ENCODE measurements at regions not wholly inside any gene's neighbourhood (a gene's known extent, or its start where the extent isn't known, plus 50 kb on each side); places are given as distances from the start of the nearest gene placed in this dataset.

GRCh38 chr12:22899184-22899583 is 274.2 kb downstream of the ETNK1 start:
- DNase-seq (ENCODE audit: low spot score) (no peak), FAIRE-seq (no peak)

GRCh38 chr12:22900401-22900800 is 275.4 kb downstream of the ETNK1 start:
- DNase-seq (ENCODE audit: low spot score) (no peak), FAIRE-seq (no peak)

DNA sequence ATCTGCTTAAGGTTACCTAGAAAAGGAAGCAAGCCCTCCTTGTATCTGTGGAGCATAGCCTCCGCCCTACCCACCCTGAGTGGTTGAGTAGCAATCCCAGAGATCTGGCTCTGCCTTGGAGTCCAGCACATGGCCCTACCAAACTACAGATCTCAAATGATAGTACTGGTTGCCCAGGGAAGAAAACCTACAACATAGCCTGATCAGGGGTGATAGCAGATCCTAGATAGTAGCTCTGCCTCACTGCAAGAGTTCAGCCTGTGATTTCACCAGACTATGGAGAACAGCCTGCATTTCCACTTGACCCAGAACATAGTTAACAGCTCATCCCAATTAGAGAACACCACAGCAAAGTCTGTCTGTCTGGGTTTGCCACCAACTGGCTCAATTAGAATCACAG is 279.5 kb downstream of the ETNK1 start:
- DNase-seq (ENCODE audit: low spot score) (no peak), FAIRE-seq (no peak)

DNA sequence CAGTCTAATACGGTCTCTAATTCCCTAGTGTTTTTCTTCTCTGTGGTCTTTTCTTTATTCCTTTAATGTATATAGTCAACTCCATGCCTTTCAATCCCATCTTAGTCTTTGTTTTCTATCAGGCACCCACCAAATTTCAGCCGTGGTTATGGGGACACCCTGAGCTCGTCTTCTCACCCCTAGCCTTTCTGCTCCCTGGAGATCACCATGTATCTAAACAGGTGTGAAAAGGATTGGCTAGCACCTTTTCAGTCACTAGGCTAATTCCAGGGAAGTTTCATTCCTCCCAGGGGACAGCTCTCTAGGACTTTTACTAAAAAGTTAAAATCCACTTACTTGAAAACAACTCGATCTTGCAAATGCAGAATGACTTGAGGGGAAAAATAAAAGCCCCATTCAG is 291.3 kb downstream of the ETNK1 start:
- FAIRE-seq: no peak

DNA sequence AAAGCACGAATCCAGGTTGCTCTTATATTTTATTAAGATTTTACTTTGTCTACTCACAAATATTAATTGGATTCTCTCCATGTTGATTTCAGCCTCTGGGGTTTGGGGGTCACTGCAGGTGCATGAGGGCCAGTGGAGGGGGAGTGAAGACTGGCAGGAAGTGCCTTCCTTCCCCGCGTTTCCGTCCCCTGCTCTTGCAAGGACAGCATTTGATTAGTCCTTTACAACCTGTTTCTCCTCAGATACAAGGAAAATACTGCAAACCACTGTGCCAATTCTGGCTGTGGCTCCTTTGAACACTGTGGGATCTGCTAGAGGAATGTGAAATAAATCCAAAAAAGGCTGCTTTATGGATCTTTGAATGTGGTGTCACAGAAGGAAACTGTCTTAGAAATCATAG is 291.8 kb downstream of the ETNK1 start:
- DNase-seq (ENCODE audit: low spot score): no peak
- no peak for FAIRE-seq

More for the DNA sequence above, 291.3 kb downstream of the ETNK1 start:
- DNase-seq (ENCODE audit: low spot score): no peak

- FAIRE-seq (no peak), DNase-seq (ENCODE audit: low spot score) (no peak)
Observed at GRCh38 chr12:22919883-22920282, 294.9 kb downstream of the ETNK1 start.

DNA sequence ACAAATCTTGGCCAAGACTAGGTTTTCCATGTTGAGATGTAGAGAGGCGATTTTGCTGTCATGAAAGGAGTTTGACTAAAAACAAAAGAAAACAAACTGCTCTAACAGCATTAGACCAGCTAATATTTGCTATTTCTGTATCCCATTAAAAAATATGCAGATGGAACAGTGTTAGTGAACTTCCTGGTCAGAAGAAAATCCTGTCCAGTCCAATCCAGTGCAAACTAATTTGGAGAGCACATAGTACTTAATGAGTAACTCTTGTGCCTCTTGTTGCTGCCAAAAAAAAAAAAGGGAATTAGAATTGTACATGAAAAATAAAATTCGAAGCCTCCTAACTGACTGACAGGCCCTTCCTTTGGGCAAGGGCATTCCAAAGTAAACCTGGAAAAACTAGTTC is 298.8 kb downstream of the ETNK1 start:
- FAIRE-seq (no peak), DNase-seq (ENCODE audit: low spot score) (no peak)

- DNase-seq (ENCODE audit: low spot score) (no peak), FAIRE-seq (no peak)
Observed at GRCh38 chr12:22924391-22924790, 299.4 kb downstream of the ETNK1 start.

DNA sequence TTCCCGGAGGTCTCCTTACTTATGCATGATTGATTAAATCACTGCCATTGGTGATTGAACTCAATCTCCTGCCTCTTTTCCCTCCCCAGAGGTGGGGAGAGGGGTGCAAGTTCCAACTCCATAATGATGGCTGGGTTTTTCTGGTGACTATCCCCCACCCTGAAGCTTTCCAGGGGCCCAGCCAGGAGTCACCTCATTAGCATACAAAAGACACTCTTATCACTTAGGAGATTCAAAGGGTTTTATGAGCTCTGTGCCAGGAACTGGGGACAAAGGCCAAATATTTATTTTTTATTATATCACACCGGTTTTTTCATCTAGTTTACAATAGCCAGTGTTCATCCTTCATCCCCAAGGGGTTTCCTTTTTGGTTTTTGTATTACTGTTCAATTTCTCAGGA is 300.7 kb downstream of the ETNK1 start:
- DNase-seq (ENCODE audit: low spot score) (no peak), FAIRE-seq (no peak)

DNA sequence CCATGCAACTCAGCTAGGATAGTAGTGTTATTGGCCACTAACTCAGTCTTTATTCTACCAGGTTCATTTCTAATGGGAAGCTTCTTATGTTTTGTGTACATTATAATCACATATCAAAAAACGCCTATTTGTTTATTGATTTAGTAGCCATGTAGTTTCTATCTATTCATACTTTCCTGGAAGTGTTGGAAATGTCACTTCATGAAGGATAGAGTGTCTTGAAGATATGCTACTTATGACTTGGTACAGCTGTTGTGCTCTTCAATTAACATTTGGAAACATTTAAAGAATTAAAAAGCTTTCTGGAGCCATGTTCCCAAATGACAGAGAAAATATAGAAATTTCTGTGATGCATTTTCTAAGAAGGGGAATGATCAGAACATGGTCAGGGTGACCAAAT is 307.5 kb downstream of the ETNK1 start:
- FAIRE-seq: no peak
- DNase-seq (ENCODE audit: low spot score): no peak

DNA sequence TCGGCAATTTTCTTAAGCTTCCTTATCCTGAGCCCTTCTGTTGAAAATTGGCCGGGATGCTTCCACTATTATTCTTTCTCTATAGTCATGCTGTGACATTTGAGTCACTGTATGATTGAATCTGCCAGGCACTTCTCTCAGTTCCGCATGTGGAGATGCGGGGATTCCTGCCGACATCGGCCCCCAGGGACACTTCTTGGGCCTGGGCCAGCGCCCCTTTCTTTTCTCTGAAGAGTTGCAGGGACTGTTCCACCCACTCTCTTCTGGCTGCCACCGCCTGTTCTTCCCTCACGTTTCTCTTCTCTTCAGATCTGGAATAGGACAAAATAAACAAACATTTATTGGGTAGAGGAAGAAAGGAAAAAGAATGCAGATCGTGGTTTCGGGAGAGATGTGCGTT is 310.1 kb downstream of the ETNK1 start:
- DNase-seq (ENCODE audit: low spot score): no peak
- FAIRE-seq: no peak

DNA sequence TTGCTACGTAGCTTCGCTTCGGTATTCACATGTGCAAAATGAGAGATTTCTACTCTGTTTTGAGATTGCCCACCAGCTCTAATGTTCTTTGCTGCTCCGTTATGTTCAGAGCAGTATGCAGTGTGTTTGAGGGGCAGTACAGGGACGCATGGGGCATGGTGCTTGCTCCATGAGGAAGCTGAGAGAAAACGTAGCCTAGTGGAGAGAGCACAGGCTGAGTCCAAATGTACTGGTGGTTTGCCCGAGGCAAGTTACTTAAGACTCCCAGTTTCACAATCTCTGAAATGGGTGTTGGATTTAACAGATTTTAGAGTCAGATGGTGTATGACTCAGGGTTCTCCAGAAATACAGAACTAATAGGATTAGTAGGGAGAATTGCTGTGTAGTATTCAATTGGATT is 310.5 kb downstream of the ETNK1 start:
- FAIRE-seq (no peak), DNase-seq (ENCODE audit: low spot score) (no peak)

- FAIRE-seq (no peak), DNase-seq (ENCODE audit: low spot score) (no peak)
Observed at GRCh38 chr12:22938323-22938722, 313.4 kb downstream of the ETNK1 start.

- FAIRE-seq: no peak
Observed at GRCh38 chr12:22951206-22951605, 326.2 kb downstream of the ETNK1 start.

DNA sequence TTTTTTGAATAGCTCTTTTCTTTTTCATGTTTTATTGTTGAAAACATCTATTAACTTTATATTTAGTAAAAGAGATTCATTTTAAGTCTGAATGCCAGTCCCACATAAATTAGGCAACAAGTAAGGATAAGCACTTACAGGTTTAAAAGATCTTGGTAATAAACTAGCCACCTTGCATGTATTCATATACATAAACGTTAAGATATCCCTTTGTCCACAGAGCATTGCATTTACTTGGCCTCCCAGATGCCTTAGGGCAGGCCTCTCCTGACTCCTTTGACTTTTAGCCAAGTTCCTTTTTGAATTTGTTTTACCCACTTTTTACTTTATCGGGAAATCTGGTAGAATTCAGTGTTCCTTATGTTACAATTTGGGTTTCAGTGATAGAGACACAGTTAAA is 331.7 kb downstream of the ETNK1 start:
- FAIRE-seq (no peak), DNase-seq (ENCODE audit: low spot score) (no peak)

More at GRCh38 chr12:22951206-22951605, 326.2 kb downstream of the ETNK1 start:
- no peak for DNase-seq (ENCODE audit: low spot score)

DNA sequence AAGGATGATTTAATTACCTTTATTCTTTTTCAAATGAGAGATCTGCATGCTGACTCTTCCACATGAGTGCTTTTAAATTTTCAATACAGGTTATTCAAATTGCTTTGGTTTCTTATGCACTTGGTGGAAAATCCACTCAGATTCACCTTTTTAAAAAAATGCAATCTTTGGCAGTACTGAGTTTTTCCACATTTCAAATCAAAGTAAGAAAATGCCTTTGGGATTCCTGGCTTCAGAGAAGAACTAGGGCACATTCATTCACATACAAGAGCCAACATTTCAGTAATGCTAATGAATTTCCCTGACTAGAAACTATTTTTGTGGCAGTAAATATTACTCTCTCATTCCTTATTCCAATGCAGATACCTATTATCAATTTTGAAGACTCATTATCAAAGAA is 342.2 kb downstream of the ETNK1 start:
- FAIRE-seq: no peak
- DNase-seq (ENCODE audit: low spot score): no peak

DNA sequence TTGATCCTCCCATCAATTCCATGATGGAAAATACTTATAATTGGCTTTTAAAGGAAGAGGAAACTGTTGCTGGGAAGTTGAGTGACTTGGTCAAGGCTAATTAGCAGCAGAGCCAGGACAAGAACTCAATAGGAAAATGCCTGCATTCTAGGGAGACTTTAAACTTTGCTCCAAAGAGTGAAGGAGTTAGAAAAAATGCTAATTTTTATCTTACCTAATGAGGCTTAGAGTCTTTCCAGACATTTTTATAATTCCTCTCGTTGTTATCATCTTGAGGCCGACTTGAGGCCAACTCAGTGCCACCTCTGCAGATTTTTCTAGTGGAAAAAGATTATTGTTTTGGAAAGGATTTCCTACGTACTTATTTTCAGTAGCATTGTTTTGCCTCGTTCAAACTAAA is 344.6 kb downstream of the ETNK1 start:
- no peak for DNase-seq (ENCODE audit: low spot score)
- no peak for FAIRE-seq

- no peak for DNase-seq (ENCODE audit: low spot score)
- FAIRE-seq: no peak
Observed at GRCh38 chr12:22971247-22971646, 346.3 kb downstream of the ETNK1 start.

GRCh38 chr12:22971701-22972191 is 346.8 kb downstream of the ETNK1 start:
- no peak for DNase-seq (ENCODE audit: low spot score)
- no peak for FAIRE-seq

- peak; percentile 69 for DNase-seq (ENCODE audit: low spot score)
- peak; percentile 92 for FAIRE-seq
Observed at GRCh38 chr12:22974865-22975264, 349.9 kb downstream of the ETNK1 start.

GRCh38 chr12:22978962-22979361 is 354.0 kb downstream of the ETNK1 start:
- peak; percentile 96 for DNase-seq (ENCODE audit: low spot score)
- peak; percentile 97 for FAIRE-seq

DNA sequence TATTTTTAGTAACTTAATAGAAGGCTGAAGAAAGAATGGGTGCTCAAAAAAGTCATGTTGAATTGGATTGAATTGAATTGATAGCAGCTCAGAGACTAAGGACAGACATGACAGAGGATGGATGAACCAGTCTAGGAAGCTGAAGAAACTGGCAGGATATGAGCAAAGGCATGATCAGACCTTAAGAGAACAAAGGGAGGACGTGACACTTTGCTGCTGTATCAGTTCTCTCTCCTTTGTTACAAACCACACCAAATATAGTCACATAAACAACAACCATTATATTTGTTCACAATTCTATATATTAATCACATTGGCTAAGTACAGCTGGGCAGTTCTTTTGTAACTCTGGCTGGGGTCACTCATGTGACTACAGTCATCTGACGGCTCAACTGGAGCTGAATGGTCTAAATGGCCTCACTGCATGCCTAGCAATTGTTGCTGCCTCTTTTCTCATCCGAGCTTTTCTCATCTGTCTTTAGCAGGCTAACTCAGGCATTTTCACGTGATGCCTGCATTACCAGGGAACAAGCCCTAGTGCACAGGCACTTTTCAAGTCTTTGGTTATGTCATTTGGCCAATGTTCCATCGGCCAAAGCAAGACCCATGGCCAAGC is 355.0 kb downstream of the ETNK1 start:
- DNase-seq (ENCODE audit: low spot score) (no peak), FAIRE-seq (no peak)

- DNase-seq (ENCODE audit: low spot score): no peak
- no peak for FAIRE-seq
Observed at GRCh38 chr12:22981711-22982110, 356.7 kb downstream of the ETNK1 start.

DNA sequence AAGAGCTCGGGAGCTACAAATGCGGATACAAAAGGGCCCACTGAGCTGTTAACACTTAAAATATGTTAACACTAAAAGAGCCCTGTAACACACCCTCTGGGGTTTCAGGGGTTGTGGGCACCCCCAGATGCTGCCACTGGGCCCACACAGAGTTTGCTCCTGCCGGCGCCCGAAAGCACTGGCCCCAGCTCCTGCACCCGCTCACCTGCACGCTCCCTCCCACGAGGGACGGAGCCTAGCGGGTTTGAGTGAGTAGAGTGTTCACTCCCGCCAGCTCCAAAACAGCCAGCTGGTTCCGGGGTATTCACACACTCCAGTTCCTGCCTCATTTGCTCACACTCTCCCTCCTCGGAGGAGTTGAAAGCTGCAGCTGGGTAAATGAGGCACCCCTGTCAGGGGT is 357.7 kb downstream of the ETNK1 start:
- DNase-seq (ENCODE audit: low spot score): no peak
- FAIRE-seq: no peak
